Amniotic stem cell (primary cell): ENCODE measurements at regions not wholly inside any gene's neighbourhood (a gene's known extent, or its start where the extent isn't known, plus 50 kb on each side); places are given as distances from the start of the nearest gene placed in this dataset.
"Not testable (repeated sequence)": the region's sequence is repeated elsewhere in the genome, so short reads cannot be mapped to it uniquely, and the experiment has no call there.

ENCODE experiments used
- DNase-seq: peaks from one replicate; lab custom pipeline; 2025; lab: John Stamatoyannopoulos, UW

DNA sequence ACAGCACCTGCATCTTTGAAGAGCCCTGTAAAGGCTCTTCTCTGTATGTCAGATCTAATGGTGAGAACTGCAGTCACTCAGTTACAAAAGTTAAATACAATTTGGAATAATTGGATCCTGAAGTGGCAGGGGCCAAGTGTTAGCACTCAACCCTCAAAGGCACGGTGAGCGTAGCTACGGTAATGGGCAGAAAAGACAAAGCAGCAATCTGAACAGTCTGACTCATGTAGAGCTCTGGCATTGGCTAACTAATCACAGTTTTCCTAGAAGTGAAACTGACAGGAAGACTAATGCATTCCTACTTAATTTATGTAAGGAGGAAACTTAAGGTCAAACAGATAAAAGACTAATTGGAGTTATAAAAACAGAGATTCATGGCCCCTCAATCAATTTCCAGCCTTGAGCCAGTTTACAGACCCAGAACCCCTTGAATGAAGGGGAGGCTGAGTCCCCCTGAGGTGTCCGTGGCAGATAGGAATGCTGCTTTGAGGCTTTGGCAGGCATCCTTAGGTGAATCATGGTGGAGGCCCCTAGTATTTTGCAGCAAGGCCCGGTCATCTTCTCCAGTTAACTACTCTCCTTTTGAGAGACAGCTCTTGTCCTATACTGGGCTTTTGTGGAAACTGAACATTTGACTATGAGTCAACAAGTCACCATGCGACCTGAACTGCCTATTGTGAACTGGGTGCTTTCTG lies 450.7 kb downstream of the ZNF33B start:
- DNase-seq: not testable (repeated sequence)

DNA sequence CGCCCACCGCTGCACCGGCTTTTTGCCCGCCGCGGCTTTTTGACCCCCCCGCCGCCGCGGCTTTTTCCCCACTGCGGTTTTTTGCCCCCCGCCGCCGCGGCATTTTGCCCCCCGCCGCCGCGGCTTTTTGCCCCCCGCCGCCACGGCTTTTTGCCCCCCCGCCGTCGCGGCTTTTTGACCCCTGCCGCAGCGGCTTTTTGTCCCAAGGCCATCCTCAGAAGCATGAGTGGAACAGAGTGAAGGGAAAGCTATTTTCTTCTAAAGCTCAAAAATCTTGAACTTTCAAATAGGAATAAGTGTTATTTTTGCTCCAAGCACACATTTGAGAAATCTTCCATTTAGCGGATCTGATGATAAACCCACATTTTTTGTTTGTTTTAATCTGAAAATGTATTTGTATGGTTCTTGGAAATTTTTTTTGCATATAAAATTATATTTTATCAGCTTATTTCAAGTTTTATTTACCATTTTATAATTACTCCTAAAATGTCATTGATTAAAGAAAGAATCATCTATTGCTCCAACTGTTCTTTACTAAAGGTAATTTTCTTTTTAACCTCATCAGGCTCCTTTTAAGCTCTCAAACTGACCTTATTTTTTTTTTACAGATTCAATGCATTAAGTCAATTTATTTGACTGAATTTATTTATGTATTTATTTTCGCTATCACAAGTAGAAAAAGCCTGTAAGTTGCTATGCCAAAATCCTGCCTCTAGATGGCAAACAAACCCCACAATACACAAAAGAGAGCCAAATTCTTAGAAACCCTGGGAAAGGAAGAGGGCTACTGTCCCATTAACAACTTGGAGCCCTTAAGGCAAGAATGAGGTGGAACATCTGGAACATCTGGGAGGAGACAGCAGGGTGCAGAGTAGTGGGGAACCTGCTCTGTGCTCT lies 460.3 kb downstream of the ZNF33B start:
- DNase-seq: not testable (repeated sequence)

DNA sequence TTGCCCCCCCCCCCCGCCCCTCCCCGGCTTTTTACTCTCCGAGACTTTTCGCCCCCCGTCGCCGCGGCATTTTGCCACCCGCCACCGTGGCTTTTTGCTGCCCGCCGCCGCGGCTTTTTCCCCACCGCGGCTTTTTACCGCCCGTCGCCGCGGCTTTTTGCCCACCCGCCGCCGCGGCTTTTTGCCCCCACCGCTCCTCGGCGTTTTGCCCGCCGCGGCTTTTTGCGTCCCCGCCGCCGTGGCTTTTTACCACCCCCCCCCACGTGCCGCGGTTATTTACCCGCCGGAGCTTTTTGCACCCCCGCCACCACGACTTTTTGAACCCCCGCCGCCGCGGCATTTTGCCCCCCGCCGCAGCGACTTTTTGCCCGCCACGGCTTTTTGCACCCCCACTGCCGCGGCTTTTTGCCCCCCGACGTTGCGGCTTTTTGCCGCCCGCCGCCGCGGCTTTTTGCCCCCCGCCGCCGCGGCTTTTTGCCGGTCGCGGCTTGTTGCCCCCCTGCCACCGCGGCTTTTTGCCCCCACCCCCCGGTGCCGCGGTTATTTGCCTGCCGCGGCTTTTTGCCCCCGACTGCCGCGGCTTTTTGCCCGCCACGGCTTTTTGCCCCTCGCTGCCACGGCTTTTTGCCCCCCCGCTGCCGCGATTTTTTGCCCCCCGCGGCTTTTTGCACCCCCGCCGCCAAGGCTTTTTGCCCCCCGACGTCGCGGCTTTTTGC lies 461.1 kb downstream of the ZNF33B start:
- DNase-seq: no peak

- DNase-seq: no peak
Measured at GRCh38 chr10:42150428-42151061, 487.8 kb downstream of the ZNF33B start.

- DNase-seq: no peak
Measured at GRCh38 chr10:42149722-42150427, 488.5 kb downstream of the ZNF33B start.

GRCh38 chr10:42149027-42149700 lies 489.2 kb downstream of the ZNF33B start:
- no peak for DNase-seq

- not testable (repeated sequence) for DNase-seq
Measured at GRCh38 chr10:42146165-42146564, 492.2 kb downstream of the ZNF33B start.

GRCh38 chr10:42138023-42138422 lies 500.3 kb downstream of the ZNF33B start:
- not testable (repeated sequence) for DNase-seq

DNA sequence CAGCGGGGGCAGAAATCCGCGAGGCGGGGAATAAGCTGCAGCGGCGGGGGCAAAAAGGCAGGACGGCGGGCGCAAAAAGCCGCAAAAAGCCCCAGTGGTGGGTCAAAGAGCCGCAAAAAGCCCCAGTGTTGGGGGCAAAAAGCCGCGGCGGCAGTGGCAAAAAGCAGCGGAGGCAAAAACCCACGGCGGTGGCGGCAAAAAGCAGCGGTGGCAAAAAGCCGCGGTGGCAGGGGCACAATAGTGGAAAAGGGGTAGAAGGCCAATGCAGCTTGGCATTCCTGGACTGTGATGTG lies 525.3 kb downstream of the ZNF33B start:
- no peak for DNase-seq

DNA sequence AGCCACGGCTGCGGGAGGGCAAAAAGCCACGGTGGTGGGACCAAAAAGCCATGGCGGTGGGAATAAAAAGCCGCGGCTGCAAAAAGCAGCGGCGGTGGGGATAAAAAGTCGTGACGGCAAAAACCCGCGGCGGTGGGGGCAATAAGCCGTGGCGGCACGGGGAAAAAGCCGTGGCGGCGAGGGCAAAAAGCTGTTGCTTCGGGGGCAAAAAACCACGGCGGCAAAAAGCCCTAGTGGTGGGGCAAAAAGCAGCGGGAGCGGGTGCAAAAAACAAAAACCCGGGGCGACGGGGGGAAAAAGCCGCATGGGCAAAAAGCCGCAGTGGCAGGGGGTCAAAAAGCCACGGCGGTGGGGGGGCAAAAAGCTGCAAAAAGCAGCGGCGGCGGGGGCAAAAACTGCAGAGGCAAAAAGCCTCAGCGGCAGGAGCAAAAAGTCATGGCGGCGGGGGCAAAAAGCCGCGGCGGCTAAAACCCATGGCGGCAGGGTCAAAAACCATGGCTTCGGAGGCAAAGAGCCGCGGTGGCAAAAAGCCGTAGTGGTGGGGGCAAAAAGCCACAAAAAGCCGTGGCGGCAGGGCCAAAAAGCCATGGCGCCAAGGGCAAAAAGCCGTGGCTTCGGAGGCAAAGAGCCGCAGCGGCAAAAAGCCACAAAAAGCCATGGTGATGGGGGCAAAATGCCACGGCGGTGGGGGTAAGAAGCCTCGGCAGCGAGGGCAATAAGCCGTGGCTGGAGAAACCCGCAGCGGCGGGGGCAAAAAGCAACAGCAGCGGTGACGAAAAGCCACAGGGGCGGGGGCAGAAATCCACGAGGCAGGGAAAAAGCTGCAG lies 525.8 kb downstream of the ZNF33B start:
- no peak for DNase-seq

DNA sequence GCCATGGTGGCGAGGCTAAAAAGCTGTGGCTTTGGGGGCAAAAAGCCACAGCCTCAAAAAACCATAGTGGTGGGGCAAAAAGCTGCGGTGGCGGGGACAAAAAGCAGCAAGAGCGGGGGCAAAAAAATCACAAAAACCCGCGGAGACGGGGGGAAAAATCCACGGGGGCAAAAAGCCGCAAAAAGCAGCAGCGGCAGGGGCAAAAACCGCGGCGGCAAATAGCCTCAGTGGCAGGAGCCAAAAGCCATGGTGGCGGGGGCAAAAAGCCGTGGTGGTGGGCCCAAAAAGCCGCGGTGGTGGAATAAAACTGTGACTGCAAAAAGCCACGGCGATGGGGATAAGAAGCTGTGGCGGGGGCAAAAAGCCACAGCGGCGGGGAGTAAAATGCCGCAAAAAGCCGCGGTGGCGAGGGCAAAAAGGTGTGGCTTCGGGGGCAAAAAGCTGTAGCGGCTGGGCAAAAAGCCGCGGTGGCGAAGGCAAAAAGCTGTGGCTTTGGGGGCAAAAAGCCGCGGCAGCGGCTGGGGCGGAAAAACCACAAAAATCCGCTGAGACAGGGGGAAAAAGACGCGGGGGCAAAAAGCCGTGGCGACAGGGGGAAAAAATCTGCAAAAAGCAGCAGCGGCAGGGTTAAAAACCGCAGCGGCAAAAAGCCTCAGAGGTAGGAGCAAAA lies 526.6 kb downstream of the ZNF33B start:
- DNase-seq: no peak

DNA sequence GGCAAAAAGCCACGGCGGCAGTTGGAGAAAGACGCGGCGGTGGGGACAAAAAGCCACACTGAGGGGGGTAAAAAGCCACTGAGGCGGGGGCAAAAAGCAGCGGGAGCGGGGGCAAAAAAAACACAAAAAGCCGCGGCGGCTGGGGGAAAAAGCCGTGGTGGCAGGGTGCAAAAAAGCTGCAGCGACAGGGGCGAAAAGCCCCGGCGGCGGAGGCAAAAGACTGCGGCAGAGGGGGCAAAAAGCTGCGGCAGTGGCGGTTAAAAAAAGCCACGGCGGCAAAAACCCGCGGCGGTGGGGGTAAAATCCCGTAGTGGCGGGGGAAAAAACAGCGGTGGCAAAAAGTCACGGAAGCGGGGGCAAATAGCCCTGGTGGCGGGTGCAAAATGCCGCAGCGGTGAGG lies 527.3 kb downstream of the ZNF33B start:
- DNase-seq: no peak
